GM12864 (cell line): ENCODE measurements at regions not wholly inside any gene's neighbourhood (a gene's known extent, or its start where the extent isn't known, plus 50 kb on each side); places are given as distances from the start of the nearest gene placed in this dataset.

Source experiments
- DNase-seq: peaks from one replicate; pipeline ENCODE4 v3.0.0-alpha.2; 2011; ENCODE audit warnings: low read depth
- H3K4me3 ChIP-seq: 2 replicates; pipeline ENCODE4 v1.5.1; 2011; ENCODE audit warnings: mild to moderate bottlenecking, low read depth, low read length, control low read depth
- TF ChIP-seq, protein P1 (sequence below): IDR thresholded peaks from 2 replicates; pipeline ENCODE4 v1.5.1; 2011; ENCODE audit warnings: low read depth, mild to moderate bottlenecking, moderate library complexity, low read length, control low read depth, inconsistent platforms; ENCODE audit errors: missing control alignments

DNA sequence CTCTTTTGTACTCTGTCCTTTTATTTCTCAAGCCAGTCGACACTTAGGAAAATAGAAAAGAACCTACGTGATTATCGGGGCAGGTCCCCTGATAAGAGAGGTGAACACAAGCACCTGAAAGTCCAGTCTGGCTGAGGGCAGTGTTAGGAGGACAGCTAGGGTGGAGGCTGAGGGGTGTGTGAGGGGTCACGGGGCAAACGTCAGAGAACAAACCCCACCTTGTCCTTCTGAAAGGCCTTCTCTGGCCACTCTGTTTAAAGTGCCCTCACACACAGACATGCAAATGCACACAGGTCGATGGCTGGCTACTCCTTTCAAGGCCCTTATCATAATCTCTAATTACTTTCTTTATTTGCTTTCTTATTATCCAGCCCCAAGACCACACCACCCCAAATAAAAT, 108.8 kb downstream of the ESM1 start:
- DNase-seq, result no peak
- no peak overlapping the region for H3K4me3 ChIP-seq
- TF ChIP-seq, protein P1, sequence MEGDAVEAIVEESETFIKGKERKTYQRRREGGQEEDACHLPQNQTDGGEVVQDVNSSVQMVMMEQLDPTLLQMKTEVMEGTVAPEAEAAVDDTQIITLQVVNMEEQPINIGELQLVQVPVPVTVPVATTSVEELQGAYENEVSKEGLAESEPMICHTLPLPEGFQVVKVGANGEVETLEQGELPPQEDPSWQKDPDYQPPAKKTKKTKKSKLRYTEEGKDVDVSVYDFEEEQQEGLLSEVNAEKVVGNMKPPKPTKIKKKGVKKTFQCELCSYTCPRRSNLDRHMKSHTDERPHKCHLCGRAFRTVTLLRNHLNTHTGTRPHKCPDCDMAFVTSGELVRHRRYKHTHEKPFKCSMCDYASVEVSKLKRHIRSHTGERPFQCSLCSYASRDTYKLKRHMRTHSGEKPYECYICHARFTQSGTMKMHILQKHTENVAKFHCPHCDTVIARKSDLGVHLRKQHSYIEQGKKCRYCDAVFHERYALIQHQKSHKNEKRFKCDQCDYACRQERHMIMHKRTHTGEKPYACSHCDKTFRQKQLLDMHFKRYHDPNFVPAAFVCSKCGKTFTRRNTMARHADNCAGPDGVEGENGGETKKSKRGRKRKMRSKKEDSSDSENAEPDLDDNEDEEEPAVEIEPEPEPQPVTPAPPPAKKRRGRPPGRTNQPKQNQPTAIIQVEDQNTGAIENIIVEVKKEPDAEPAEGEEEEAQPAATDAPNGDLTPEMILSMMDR, result no peak

DNA sequence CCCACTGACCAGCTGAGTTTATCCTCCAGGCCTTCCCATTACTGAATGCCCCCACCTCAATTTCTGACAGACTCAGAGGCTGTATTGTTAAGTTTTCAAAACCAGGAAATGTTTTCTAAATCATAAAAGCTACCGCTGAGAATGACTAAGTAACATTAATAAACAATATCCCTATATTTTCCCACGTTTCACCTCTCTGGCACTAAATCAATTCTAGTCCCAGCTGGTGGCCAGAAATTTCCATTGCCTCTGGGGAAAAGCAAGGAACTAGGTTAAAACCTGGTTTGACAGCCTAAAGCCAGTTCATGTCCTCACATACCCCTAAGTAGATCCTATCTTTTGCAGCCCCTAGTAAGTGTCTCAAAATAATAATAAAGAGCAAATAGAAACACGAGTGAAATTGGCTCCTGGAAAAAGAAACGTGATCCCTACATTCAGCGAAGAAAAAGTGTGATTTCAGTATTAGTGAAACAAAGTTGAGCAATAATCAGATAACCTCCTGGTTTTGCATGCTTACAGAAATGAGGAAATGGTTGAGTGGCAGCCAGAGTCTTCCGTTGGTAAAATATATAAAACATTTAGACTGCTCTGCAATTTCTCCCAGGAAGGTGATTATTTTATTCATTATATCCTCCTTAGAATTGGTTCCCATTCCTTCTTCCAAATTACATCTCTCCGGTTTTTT, 110.9 kb downstream of the ESM1 start:
- TF ChIP-seq, protein P1, result no peak
- DNase-seq, result no peak

DNA sequence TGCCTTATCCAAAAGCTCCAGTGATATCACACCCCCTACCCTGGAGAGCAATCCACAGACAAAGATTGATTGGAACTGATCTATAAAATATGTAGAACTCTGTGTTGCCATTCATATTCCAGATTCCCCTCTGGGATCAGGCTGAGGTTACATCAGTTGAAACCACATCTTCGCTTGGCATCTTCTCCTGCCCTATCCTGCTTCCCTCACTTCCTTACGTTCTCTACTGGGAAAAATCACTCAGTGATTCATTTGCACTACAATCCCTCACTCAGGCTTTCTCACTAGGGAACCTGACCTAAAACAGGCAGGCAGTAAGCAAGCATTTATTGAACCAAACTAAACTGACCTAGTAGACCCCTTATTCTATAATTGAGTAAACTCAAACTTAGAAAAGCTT, 111.7 kb downstream of the ESM1 start:
- TF ChIP-seq, protein P1, result no peak
- no peak for DNase-seq

More for the DNA sequence above, 110.9 kb downstream of the ESM1 start:
- H3K4me3 ChIP-seq, result no peak overlapping the region

DNA sequence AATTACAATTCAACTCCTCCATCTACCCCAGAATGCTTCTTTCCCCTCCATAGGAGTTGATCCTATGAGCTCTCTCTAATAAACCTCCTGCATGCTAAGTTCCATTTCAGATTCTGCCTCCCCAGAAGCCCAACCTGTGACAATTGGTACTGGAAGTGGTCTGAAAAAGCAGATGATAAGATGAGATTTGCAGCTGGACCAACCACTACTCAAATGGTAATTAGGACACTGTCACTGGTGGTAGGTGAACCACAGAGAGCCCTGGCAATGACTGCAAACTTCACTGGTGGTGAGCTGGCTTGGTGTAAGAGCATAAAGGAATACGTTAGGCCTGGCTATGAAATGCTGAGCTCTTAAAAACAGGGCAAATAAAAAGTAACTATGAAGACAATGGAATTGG, 112.6 kb downstream of the ESM1 start:
- no peak for DNase-seq
- no peak overlapping the region for H3K4me3 ChIP-seq
- TF ChIP-seq, protein P1, result no peak

More for the DNA sequence above, 111.7 kb downstream of the ESM1 start:
- no peak overlapping the region for H3K4me3 ChIP-seq

DNA sequence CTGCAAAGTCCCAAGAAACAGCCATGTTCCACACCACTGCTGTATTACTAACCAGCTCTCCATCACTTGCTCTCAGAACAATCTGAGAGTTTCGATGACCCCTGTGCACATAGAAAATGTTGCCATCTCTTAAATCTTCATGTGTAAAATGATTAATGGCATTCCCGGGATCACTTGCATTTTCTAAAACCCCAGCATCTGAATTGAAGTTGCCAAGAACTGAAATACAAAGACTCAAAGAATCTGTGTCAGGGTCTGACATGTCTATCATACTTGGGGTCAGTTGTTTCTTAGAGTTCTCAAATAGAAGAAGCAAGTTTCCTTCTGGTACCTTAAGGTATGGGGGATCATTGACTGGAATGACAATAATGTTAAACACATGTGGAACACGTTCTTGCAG, 115.1 kb downstream of the ESM1 start:
- no peak overlapping the region for H3K4me3 ChIP-seq
- TF ChIP-seq, protein P1, result no peak
- no peak for DNase-seq

DNA sequence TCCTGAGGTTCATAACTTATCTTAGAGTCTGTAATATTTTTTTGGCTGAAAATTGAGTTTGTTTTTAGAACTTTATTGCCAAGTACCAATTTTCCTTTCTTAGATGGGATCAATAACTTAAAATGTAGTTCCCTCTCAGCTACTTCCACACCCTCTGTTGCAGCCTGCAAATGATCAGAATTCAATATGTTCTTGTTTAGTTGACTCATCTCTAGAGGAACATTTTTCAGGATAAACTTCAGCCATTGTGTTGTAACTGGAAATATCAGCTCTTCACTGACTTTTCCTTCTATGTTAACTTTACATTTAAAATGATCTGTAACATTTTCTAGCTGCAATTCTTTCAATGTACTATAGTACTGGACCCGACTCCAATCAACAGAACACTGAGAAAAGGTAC, 115.7 kb downstream of the ESM1 start:
- no peak overlapping the region for H3K4me3 ChIP-seq
- TF ChIP-seq, protein P1, result no peak
- DNase-seq, result no peak
